MM.1S (cell line): ENCODE measurements at regions not wholly inside any gene's neighbourhood (a gene's known extent, or its start where the extent isn't known, plus 50 kb on each side); places are given as distances from the start of the nearest gene placed in this dataset.

Experiments used
- DNase-seq: peaks from one replicate; pipeline ENCODE4 v3.0.0-alpha.2; 2015
- H2AFZ ChIP-seq: fragments of 300-600 bp; sonication (generic); 2 replicates; pipeline ENCODE4 v1.6.0; 2016; ENCODE audit warnings: antibody characterized with exemption, low read length
- H3F3A ChIP-seq: fragments of 300-600 bp; sonication (generic); 2 replicates; pipeline ENCODE4 v1.6.1; 2016; ENCODE audit warnings: mild to moderate bottlenecking, antibody characterized with exemption, low read length, moderate library complexity, mixed read lengths; ENCODE audit not compliant: insufficient read depth
- H3K27ac ChIP-seq: fragments of 300-600 bp; sonication (generic); 2 replicates; pipeline ENCODE4 v1.5.1; 2016; ENCODE audit warnings: mild to moderate bottlenecking, low read length
- H3K27me3 ChIP-seq: fragments of 300-600 bp; sonication (generic); replicated peaks from 2 replicates; pipeline ENCODE4 v1.6.0; 2016; ENCODE audit warnings: low read length; ENCODE audit not compliant: insufficient read depth
- H3K36me3 ChIP-seq: fragments of 300-600 bp; sonication (generic); replicated peaks from 2 replicates; pipeline ENCODE4 v1.6.1; 2016; ENCODE audit warnings: mild to moderate bottlenecking, low read length, mixed read lengths; ENCODE audit not compliant: insufficient read depth
- H3K4me1 ChIP-seq: fragments of 300-600 bp; sonication (generic); 2 replicates; pipeline ENCODE4 v1.6.1; 2016; ENCODE audit warnings: low read length, mixed read lengths
- H3K4me2 ChIP-seq: fragments of 300-600 bp; sonication (generic); 2 replicates; pipeline ENCODE4 v1.6.0; 2016; ENCODE audit warnings: low read depth, low read length
- H3K4me3 ChIP-seq: fragments of 300-600 bp; sonication (generic); 2 replicates; pipeline ENCODE4 v1.5.1; 2016; ENCODE audit warnings: low read length, mixed read lengths
- H3K79me2 ChIP-seq: fragments of 300-600 bp; sonication (generic); 2 replicates; pipeline ENCODE4 v1.6.1; 2016; ENCODE audit warnings: mixed run types, low read length, mixed read lengths
- H3K9ac ChIP-seq: fragments of 300-600 bp; sonication (generic); 2 replicates; pipeline ENCODE4 v1.6.1; 2016; ENCODE audit warnings: low read length, mixed read lengths
- H3K9me2 ChIP-seq: fragments of 300-600 bp; sonication (generic); replicated peaks from 2 replicates; pipeline ENCODE4 v1.6.1; 2016; ENCODE audit warnings: mild to moderate bottlenecking, low read length, mixed read lengths; ENCODE audit not compliant: insufficient read depth
- H3K9me3 ChIP-seq: fragments of 300-600 bp; sonication (generic); replicated peaks from 2 replicates; pipeline ENCODE4 v1.6.1; 2016; ENCODE audit warnings: mild to moderate bottlenecking, low read length, mixed read lengths; ENCODE audit not compliant: insufficient read depth
- H4K20me1 ChIP-seq: fragments of 300-600 bp; sonication (generic); 2 replicates; pipeline ENCODE4 v1.6.1; 2016; ENCODE audit warnings: mild to moderate bottlenecking, low read length, moderate library complexity, mixed read lengths; ENCODE audit not compliant: insufficient read depth
- CTCF ChIP-seq: fragments of 300-600 bp; sonication (generic); IDR thresholded peaks from 2 replicates; pipeline ENCODE4 v1.5.1; 2016; ENCODE audit warnings: antibody characterized with exemption, low read length, mixed read lengths
- EZH2 ChIP-seq: fragments of 300-600 bp; sonication (generic); optimal IDR thresholded peaks from 2 replicates; pipeline ENCODE3; 2017; ENCODE audit warnings: low read depth, mild to moderate bottlenecking, antibody characterized with exemption, low read length, mixed read lengths
- EZH2phosphoT487 ChIP-seq: fragments of 300-600 bp; sonication (generic); IDR thresholded peaks from 2 replicates; pipeline ENCODE4 v1.6.1; 2018; ENCODE audit warnings: antibody characterized with exemption, low read length

- Histone ChIP-seq H3K4me3 (no peak overlapping the region), H3K27ac (no peak overlapping the region), H3K9me2 (no peaks in the 10 kb centered on the region), H3K36me3 (no peaks in the 10 kb centered on the region), H3K27me3 (no peaks in the 10 kb centered on the region), H3F3A (no peaks in the 10 kb centered on the region), H3K9ac (no peak overlapping the region), H2AFZ (no peak overlapping the region), H3K4me2 (no peak overlapping the region), H3K4me1 (no peaks in the 10 kb centered on the region), H4K20me1 (no peaks in the 10 kb centered on the region), H3K79me2 (no peaks in the 10 kb centered on the region), H3K9me3 (no peaks in the 10 kb centered on the region)
- DNase-seq: no peak
- TF ChIP-seq CTCF (no peak), EZH2 (no peak), EZH2phosphoT487 (no peak)
Observed at GRCh38 chr12:127113945-127114344, 1153.0 kb upstream of the TMEM132C start.

GRCh38 chr12:127115468-127116035 lies 1151.4 kb upstream of the TMEM132C start:
- TF ChIP-seq EZH2phosphoT487 (no peak), CTCF (no peak), EZH2 (no peak)
- DNase-seq: no peak
- Histone ChIP-seq H3K4me2 (no peak overlapping the region), H3K4me1 (no peaks in the 10 kb centered on the region), H3K79me2 (no peaks in the 10 kb centered on the region), H3K36me3 (no peaks in the 10 kb centered on the region), H3K4me3 (no peak overlapping the region), H3K27ac (no peak overlapping the region), H3K9ac (no peak overlapping the region), H3K9me2 (no peaks in the 10 kb centered on the region), H4K20me1 (no peaks in the 10 kb centered on the region), H2AFZ (no peak overlapping the region), H3F3A (no peaks in the 10 kb centered on the region), H3K9me3 (no peaks in the 10 kb centered on the region), H3K27me3 (no peaks in the 10 kb centered on the region)

- Histone ChIP-seq H3K4me3 (no peak overlapping the region), H2AFZ (no peak overlapping the region), H3K27me3 (no peaks in the 10 kb centered on the region), H3F3A (no peaks in the 10 kb centered on the region), H3K9ac (no peak overlapping the region), H4K20me1 (no peaks in the 10 kb centered on the region), H3K9me2 (no peaks in the 10 kb centered on the region), H3K4me1 (no peaks in the 10 kb centered on the region), H3K4me2 (no peak overlapping the region), H3K27ac (no peak overlapping the region), H3K79me2 (no peaks in the 10 kb centered on the region), H3K9me3 (no peaks in the 10 kb centered on the region), H3K36me3 (no peaks in the 10 kb centered on the region)
- TF ChIP-seq CTCF (no peak), EZH2 (no peak), EZH2phosphoT487 (no peak)
- DNase-seq: no peak
Observed at GRCh38 chr12:127118251-127118650, 1148.7 kb upstream of the TMEM132C start.
